ENCODE measurements at regions not wholly inside any gene's neighbourhood (a gene's known extent, or its start where the extent isn't known, plus 50 kb on each side); places are given as distances from the start of the nearest gene placed in this dataset.

DNA sequence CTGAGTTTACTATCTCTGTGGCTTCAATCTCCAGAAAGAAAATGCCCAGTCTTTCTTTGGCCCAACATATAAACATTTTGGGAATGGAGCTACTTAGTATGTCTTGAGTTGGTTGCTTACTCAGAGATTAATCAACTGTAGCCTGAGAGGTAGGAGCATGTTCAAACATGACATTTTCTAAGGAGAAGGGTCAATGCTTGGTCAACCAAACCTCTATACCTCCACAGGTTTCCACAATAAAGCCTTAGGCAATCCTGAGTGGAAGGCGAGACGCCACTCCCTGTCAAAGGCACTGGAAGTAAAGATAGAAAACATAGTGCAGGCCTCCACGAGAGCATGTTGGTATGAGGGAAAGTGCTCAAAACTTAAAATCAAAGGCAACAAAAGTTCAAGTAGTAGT, 411.4 kb downstream of the KCTD16 start:
- no peak for DNase-seq

DNA sequence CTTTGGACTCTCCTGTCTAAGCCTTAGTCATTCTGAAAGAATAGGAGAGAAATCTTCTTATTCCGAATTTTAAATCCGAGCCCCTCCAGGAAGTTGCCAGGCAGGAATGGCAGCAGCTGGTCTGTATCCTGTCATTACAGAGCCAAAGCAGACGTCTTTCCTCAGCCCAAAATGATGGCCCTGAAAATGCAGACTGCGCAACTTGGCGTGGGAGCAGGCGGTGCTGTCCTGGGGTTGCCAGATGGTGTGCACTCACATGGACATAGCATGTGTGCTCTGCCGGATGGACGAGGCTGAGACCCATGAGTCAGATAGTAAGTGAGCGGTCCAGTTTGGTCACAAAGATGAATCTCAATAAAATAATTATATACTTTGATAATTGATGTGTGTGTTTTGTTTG, 410.4 kb downstream of the KCTD16 start:
- DNase-seq: no peak

DNA sequence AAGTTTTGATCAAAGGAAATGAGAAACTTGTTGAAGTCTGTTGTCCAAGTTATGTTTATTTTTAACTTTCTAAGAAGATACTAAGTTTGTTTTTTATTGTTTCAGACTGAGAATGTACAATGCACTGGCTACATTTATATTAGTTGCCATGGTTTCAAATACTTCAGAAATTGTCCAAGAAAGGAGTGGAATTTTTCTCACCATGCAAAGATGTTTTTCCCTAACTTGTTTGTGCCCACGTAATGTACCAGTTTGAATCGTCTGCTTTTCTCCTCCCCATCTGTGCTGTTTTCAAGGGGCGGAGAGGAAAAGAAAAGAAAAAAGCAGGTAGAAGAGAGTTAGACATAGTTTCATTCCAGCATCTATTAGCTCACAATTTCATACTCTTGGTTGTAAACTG, 407.0 kb downstream of the KCTD16 start:
- DNase-seq: no peak

GRCh38 chr5:144575736-144576135, 405.1 kb downstream of the KCTD16 start:
- no peak for DNase-seq

DNA sequence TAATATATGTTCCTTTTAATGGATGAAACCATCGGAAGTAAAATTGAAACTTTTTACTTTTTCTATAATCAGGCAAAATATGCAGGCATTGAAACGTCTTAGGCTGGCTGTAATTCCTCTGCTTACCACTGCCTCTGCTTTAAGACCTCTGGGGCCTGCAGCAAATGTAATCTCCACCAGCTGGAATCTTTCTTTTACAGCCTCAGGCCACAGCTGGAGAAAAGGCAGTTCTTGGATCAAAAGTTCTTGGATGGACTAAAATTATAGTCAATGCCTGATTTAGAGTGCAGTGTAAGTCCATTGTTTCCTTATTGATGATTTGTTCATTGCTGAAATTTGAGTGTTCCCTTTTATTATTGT, 396.7 kb downstream of the KCTD16 start:
- DNase-seq: no peak

DNA sequence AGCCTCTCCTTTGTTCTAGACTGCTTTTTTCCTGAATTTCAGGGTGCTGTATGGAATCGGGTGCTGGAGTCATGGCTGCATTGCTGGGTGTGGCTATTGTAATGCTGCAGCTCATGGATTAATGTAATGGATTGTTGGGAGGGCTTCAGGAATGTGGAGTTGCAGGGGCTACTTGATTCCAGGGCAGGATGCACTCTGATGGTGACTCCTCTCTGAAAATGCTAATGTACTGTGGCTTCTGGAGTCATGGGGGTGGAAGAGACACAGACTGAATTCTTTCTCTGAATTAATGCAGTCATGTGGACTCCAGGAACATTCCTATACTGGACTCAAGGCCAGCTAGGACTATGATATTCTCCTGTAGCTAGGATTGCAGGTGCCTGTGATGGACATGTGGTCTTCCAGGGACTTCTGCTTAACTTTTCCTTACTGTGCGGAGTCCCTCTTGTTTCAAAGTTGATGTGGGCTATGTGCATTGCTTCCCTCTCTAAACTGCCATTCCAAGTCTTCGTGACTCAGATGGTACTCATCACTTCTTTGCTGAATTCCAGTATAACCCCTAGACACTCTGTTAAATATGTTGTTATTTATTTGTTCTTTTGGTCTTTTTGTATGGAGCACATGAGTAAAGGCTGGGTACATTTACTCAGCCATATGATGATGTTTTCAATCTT, 396.2 kb downstream of the KCTD16 start:
- DNase-seq: no peak

GRCh38 chr5:144549580-144549979, 378.9 kb downstream of the KCTD16 start:
- DNase-seq: peak; percentile 74

- DNase-seq: no peak
These were observed 378.3 kb downstream of the KCTD16 start for GRCh38 chr5:144548936-144549335.

DNA sequence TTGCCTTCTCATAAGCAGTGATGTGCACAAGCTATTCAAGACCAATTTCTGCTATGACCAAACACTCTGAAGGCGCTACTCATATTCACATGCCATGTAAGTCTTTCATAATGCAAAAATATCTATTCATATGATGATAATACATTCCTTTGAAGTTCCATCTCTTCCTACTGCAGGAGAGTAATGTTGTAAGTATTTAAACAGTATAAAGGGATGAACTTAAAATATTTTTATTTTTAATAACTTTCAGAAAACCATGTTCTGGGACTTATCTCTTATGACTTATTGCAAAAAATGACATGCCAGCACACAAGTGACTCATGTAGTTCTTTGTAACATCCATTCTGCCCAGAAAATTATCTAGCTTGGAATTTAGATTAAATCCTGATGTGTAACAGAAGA, 376.4 kb downstream of the KCTD16 start:
- DNase-seq: no peak

DNA sequence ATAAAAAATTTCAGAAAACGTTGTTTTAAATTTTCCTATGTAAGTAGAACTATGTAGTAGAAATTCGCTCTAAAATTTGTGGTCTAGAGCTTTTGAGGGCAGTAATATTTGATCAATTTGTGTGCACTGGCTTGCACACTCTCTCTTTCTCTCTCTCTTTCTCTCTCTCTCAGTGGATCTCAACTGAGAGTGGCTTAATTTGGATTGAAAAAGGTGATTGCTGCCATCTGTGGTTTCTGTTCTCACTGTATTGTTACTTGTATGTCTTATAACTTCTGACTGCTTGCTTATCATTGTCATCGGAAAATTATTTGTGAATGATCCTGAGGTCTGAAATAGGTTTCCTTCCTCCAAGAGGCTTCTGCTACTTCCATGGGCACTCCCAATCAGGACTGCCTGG, 368.2 kb downstream of the KCTD16 start:
- DNase-seq: no peak

Measured in NCI-H2029 treated with DMSO at 0.1 percent for 48 hours (cell line).